ENCODE measurements at regions not wholly inside any gene's neighbourhood (a gene's known extent, or its start where the extent isn't known, plus 50 kb on each side); places are given as distances from the start of the nearest gene placed in this dataset.

GRCh38 chr9:20271096-20271495 is 351.2 kb downstream of the MLLT3 start:
- TF ChIP-seq, protein P1, sequence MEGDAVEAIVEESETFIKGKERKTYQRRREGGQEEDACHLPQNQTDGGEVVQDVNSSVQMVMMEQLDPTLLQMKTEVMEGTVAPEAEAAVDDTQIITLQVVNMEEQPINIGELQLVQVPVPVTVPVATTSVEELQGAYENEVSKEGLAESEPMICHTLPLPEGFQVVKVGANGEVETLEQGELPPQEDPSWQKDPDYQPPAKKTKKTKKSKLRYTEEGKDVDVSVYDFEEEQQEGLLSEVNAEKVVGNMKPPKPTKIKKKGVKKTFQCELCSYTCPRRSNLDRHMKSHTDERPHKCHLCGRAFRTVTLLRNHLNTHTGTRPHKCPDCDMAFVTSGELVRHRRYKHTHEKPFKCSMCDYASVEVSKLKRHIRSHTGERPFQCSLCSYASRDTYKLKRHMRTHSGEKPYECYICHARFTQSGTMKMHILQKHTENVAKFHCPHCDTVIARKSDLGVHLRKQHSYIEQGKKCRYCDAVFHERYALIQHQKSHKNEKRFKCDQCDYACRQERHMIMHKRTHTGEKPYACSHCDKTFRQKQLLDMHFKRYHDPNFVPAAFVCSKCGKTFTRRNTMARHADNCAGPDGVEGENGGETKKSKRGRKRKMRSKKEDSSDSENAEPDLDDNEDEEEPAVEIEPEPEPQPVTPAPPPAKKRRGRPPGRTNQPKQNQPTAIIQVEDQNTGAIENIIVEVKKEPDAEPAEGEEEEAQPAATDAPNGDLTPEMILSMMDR (IDR thresholded peaks at IDR 0.05): no peak
- no peak for TF ChIP-seq EZH2 (IDR thresholded peaks at IDR 0.05; ENCODE audit: borderline replicate concordance, insufficient read depth, low read depth, low read length, poor library complexity, severe bottlenecking)

Measured in B cell (primary cell).